Spleen (tissue), 7 donors: ENCODE measurements at regions not wholly inside any gene's neighbourhood (a gene's known extent, or its start where the extent isn't known, plus 50 kb on each side); places are given as distances from the start of the nearest gene placed in this dataset.

ENCODE experiments used
- CTCF ChIP-seq, 11 experiments: fragments of 200-600 bp in 7 of 11; fragments of 450-650 bp in 4 of 11; sonication (generic) in 4 of 11; IDR thresholded peaks in 8 of 11; conservative IDR thresholded peaks in 3 of 11; 1 replicate in 7 of 11; 2 replicates in 4 of 11; pipeline versions ENCODE4 v1.4.0 to v1.8.0; 2016 to 2021; ENCODE audit warnings: antibody characterized with exemption in 11 of 11, inconsistent platforms in 4 of 11, mild to moderate bottlenecking in 1 of 11
- POLR2AphosphoS5 ChIP-seq, 3 donors: sonication (generic); formaldehyde crosslinking; IDR thresholded peaks; one replicate each; pipeline ENCODE4 v1.5.1; 2017; ENCODE audit warnings: antibody characterized with exemption in 3 of 3
- donor health status: DM: no; HTN: no; CAD: no; lungs with moderate emphysema.
- donor health status: DM: no; HTN: no; CAD: no.
- donor health status: DM: no; HTN: no; CAD: no.

DNA sequence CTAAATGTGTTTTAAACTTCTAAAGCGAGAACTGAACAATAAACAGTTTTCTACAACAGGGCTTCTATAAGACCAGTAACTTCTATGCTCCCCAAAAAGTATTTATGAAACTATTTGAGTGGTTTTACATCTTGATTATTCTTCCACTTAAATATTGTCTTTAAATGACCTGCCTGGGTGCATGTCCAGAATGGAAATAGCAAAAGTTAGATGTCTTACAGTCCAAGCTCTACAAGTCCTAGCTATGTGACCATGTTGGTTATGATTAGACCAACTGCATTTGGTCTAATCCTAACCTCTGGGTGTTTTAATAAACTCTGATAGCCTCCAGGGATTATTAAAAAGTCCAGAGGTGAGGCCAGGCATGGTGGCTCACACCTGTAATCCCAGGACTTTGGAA, 79.0 kb upstream of the ATXN3L start:
- TF ChIP-seq CTCF (IDR thresholded peaks at IDR 0.05 in 8 of 11, conservative IDR thresholded peaks at IDR 0.05 in 3 of 11) (no peak), POLR2AphosphoS5 (IDR thresholded peaks at IDR 0.05) (no peak)
